SK-N-SH treated with all-trans-retinoic acid at 6 μM for 48 hours (cell line): ENCODE measurements at regions not wholly inside any gene's neighbourhood (a gene's known extent, or its start where the extent isn't known, plus 50 kb on each side); places are given as distances from the start of the nearest gene placed in this dataset.

Experiments
- ARNTL ChIP-seq: fragments of 450-650 bp; formaldehyde crosslinking; IDR thresholded peaks from 2 replicates; pipeline ENCODE4 v1.5.0; 2020; ENCODE audit warnings: low read depth, mild to moderate bottlenecking, moderate library complexity, borderline replicate concordance
- ESRRG ChIP-seq: fragments of 250-450 bp; sonication (Bioruptor Pico); IDR thresholded peaks from 2 replicates; pipeline ENCODE4 v1.6.1; 2021; ENCODE audit warnings: mild to moderate bottlenecking
- ISL1 ChIP-seq: fragments of 250-450 bp; sonication (Bioruptor Pico); IDR thresholded peaks from 2 replicates; pipeline ENCODE4 v2.1.2; 2022; ENCODE audit warnings: mild to moderate bottlenecking, moderate library complexity
- RARB ChIP-seq: fragments of 250-450 bp; sonication (Bioruptor Pico); IDR thresholded peaks from 2 replicates; pipeline ENCODE4 v1.8.0; 2021; ENCODE audit warnings: mild to moderate bottlenecking, moderate library complexity
- TCF4 ChIP-seq: fragments of 250-450 bp; sonication (Bioruptor Pico); IDR thresholded peaks from 2 replicates; pipeline ENCODE4 v1.8.0; 2021; ENCODE audit warnings: mild to moderate bottlenecking, moderate library complexity, borderline replicate concordance
- ZFP3 ChIP-seq: fragments of 250-450 bp; sonication (Bioruptor Pico); IDR thresholded peaks from 2 replicates; pipeline ENCODE4 v1.5.0; 2020; ENCODE audit warnings: mild to moderate bottlenecking, moderate library complexity
- ZFP30 ChIP-seq: fragments of 450-650 bp; formaldehyde crosslinking; IDR thresholded peaks from 2 replicates; pipeline ENCODE4 v1.5.0; 2022; ENCODE audit warnings: mild to moderate bottlenecking, moderate library complexity
- ZNF565 ChIP-seq: fragments of 450-650 bp; formaldehyde crosslinking; conservative IDR thresholded peaks from 2 replicates; pipeline ENCODE4 v1.5.0; 2020; ENCODE audit warnings: low read depth, mild to moderate bottlenecking, moderate library complexity
- ZNF70 ChIP-seq: fragments of 450-650 bp; formaldehyde crosslinking; IDR thresholded peaks from 2 replicates; pipeline ENCODE4 v1.5.0; 2020; ENCODE audit warnings: mild to moderate bottlenecking, moderate library complexity
- ZNF8 ChIP-seq: fragments of 450-650 bp; formaldehyde crosslinking; IDR thresholded peaks from 2 replicates; pipeline ENCODE4 v1.5.0; 2020; ENCODE audit warnings: mild to moderate bottlenecking, moderate library complexity
- TF ChIP-seq, protein P1 (sequence below): fragments of 250-450 bp; sonication (Bioruptor Pico); IDR thresholded peaks from 2 replicates; pipeline ENCODE4 v1.5.0; 2020; ENCODE audit warnings: mild to moderate bottlenecking, moderate library complexity

GRCh38 chr7:70907259-70908247 lies 224.4 kb upstream of the GALNT17 start:
- TF ChIP-seq ZFP30 (CRISPR knock-in tag) = no peak
- TF ChIP-seq ISL1 (CRISPR knock-in tag) = no peak
- TF ChIP-seq, protein P1, sequence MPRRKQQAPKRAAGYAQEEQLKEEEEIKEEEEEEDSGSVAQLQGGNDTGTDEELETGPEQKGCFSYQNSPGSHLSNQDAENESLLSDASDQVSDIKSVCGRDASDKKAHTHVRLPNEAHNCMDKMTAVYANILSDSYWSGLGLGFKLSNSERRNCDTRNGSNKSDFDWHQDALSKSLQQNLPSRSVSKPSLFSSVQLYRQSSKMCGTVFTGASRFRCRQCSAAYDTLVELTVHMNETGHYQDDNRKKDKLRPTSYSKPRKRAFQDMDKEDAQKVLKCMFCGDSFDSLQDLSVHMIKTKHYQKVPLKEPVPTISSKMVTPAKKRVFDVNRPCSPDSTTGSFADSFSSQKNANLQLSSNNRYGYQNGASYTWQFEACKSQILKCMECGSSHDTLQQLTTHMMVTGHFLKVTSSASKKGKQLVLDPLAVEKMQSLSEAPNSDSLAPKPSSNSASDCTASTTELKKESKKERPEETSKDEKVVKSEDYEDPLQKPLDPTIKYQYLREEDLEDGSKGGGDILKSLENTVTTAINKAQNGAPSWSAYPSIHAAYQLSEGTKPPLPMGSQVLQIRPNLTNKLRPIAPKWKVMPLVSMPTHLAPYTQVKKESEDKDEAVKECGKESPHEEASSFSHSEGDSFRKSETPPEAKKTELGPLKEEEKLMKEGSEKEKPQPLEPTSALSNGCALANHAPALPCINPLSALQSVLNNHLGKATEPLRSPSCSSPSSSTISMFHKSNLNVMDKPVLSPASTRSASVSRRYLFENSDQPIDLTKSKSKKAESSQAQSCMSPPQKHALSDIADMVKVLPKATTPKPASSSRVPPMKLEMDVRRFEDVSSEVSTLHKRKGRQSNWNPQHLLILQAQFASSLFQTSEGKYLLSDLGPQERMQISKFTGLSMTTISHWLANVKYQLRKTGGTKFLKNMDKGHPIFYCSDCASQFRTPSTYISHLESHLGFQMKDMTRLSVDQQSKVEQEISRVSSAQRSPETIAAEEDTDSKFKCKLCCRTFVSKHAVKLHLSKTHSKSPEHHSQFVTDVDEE = no peak
- no peak for TF ChIP-seq ZFP3
- TF ChIP-seq ZNF8 = no peak
- no peak for TF ChIP-seq ESRRG (CRISPR knock-in tag)
- no peak for TF ChIP-seq ARNTL (CRISPR knock-in tag)
- no peak for TF ChIP-seq ZNF70 (CRISPR knock-in tag)
- TF ChIP-seq ZNF565 (CRISPR knock-in tag) = no peak
- no peak for TF ChIP-seq RARB (CRISPR knock-in tag)
- TF ChIP-seq TCF4 (CRISPR knock-in tag) = no peak
